ENCODE measurements at regions not wholly inside any gene's neighbourhood (a gene's known extent, or its start where the extent isn't known, plus 50 kb on each side); places are given as distances from the start of the nearest gene placed in this dataset.

DNA sequence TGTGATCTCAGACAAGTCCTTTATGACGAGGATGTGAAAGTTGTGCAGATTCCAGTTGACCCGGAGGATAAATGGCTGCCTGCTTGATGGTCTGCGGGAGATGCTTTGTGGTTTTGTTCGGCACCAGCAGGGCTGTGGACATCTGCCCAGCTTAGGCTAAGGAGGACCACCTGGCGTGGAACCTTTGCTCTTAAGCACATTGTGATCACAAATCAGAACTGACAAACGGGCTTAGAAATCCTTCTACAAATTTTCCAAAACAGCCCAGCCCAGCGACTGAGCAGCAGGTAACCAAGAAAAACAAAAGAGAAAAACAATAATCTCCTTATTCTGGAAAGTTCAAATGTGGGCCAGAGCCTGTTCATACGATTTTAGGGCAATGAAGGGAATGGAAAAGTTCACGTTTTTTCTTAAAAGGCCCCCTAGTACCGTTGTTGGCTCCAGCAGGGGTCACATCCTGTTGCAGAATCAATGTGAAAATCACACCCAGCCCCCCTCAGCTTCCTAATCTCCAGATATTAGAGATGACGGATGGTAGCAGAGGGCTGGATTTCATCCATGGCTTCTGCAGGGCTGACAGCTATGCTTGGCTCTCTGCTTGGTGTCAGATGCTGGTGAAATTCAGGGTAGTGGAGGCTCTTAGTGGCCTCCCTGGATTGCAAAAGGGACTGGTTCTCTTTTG lies 81.1 kb upstream of the RFLNA start:
- Histone ChIP-seq H2AFZ (ENCODE audit: low read length) (no peak overlapping the region), H3K27me3 (ENCODE audit: insufficient read depth, low read length) (peaks cover 6% of the 10 kb centered on the region; the same call in 1 of the 2 replicates), H3K36me3 (ENCODE audit: insufficient read depth, low read length) (no peaks in the 10 kb centered on the region), H3K9ac (ENCODE audit: low read length) (no peak overlapping the region), H3K4me2 (ENCODE audit: low read length) (no peak overlapping the region), H3K27ac (ENCODE audit: low read depth, low read length, poor library complexity, severe bottlenecking) (no peak overlapping the region), H3K79me2 (ENCODE audit: insufficient read depth, low read length) (no peaks in the 10 kb centered on the region), H3K4me1 (ENCODE audit: insufficient read depth, low read length, severe bottlenecking) (no peaks in the 10 kb centered on the region), H4K20me1 (ENCODE audit: insufficient read depth, low read length) (no peaks in the 10 kb centered on the region), H3K9me3 (ENCODE audit: low read length) (peaks cover 3% of the 10 kb centered on the region), H3K4me3 (ENCODE audit: low read depth, low read length, poor library complexity, severe bottlenecking) (no peak overlapping the region), H3K9me2 (ENCODE audit: low read depth, low read length) (no peaks in the 10 kb centered on the region), H3F3A (ENCODE audit: insufficient read depth, low read length) (no peaks in the 10 kb centered on the region)
- TF ChIP-seq, protein P1, sequence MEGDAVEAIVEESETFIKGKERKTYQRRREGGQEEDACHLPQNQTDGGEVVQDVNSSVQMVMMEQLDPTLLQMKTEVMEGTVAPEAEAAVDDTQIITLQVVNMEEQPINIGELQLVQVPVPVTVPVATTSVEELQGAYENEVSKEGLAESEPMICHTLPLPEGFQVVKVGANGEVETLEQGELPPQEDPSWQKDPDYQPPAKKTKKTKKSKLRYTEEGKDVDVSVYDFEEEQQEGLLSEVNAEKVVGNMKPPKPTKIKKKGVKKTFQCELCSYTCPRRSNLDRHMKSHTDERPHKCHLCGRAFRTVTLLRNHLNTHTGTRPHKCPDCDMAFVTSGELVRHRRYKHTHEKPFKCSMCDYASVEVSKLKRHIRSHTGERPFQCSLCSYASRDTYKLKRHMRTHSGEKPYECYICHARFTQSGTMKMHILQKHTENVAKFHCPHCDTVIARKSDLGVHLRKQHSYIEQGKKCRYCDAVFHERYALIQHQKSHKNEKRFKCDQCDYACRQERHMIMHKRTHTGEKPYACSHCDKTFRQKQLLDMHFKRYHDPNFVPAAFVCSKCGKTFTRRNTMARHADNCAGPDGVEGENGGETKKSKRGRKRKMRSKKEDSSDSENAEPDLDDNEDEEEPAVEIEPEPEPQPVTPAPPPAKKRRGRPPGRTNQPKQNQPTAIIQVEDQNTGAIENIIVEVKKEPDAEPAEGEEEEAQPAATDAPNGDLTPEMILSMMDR (IDR thresholded peaks at IDR 0.05; ENCODE audit: low read length): no peak
- TF ChIP-seq EZH2 (IDR thresholded peaks at IDR 0.05; ENCODE audit: borderline replicate concordance, low read length): no peak

DNA sequence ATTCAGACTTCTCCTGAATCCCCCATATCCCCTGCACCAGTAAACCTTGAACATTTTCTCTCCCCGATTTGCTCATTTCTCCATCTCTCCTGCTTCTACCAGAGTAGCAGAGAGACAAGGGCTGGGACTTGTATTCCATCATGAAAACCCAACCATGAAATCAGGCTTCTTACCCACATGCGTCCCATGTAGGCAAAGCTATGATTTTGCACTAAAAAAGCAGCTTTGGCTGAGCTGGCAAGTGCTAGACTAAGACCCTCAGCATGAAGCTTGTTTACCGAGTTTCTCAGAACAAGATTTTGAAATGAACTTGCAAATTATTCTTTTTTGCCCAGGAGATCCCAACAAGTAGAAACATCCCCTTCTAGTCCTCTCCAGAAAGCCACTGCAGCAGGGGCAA lies 80.3 kb upstream of the RFLNA start:
- H3F3A ChIP-seq (ENCODE audit: insufficient read depth, low read length): no peaks in the 10 kb centered on the region
- H2AFZ ChIP-seq (ENCODE audit: low read length): no peak overlapping the region
- H3K79me2 ChIP-seq (ENCODE audit: insufficient read depth, low read length): no peaks in the 10 kb centered on the region
- peaks cover 6% of the 10 kb centered on the region; the same call in 1 of the 2 replicates for H3K27me3 ChIP-seq (ENCODE audit: insufficient read depth, low read length)
- H3K9ac ChIP-seq (ENCODE audit: low read length): no peak overlapping the region
- no peaks in the 10 kb centered on the region for H3K36me3 ChIP-seq (ENCODE audit: insufficient read depth, low read length)
- peaks cover 3% of the 10 kb centered on the region for H3K9me3 ChIP-seq (ENCODE audit: low read length)
- TF ChIP-seq, protein P1 (IDR thresholded peaks at IDR 0.05; ENCODE audit: low read length): no peak
- no peak for TF ChIP-seq EZH2 (IDR thresholded peaks at IDR 0.05; ENCODE audit: borderline replicate concordance, low read length)
- H3K27ac ChIP-seq (ENCODE audit: low read depth, low read length, poor library complexity, severe bottlenecking): no peak overlapping the region
- no peaks in the 10 kb centered on the region for H4K20me1 ChIP-seq (ENCODE audit: insufficient read depth, low read length)
- H3K9me2 ChIP-seq (ENCODE audit: low read depth, low read length): no peaks in the 10 kb centered on the region
- no peak overlapping the region for H3K4me2 ChIP-seq (ENCODE audit: low read length)
- no peaks in the 10 kb centered on the region for H3K4me1 ChIP-seq (ENCODE audit: insufficient read depth, low read length, severe bottlenecking)
- H3K4me3 ChIP-seq (ENCODE audit: low read depth, low read length, poor library complexity, severe bottlenecking): no peak overlapping the region

DNA sequence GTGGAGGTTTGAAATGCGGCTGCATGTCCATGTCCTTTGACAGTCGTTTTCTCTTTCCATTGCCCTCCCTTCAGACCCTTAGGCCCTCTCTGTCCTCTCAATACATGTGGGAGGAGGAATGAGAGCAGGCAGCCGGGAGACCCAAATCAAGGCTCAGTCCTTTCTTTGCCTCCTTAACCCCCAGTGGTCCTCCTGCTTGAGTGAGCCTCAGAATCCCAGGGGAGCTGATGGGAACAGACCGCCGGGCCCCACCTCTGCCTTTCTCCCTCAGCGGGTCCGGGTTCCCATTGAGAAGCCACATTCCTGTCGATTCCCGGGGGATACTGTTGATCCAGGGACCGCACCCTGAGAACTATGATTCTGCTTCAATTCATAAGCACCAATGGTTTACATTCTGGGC lies 77.9 kb upstream of the RFLNA start:
- no peaks in the 10 kb centered on the region for H3K79me2 ChIP-seq (ENCODE audit: insufficient read depth, low read length)
- H2AFZ ChIP-seq (ENCODE audit: low read length): no peak overlapping the region
- H3K4me3 ChIP-seq (ENCODE audit: low read depth, low read length, poor library complexity, severe bottlenecking): no peak overlapping the region
- H3F3A ChIP-seq (ENCODE audit: insufficient read depth, low read length): no peaks in the 10 kb centered on the region
- no peak overlapping the region for H3K27ac ChIP-seq (ENCODE audit: low read depth, low read length, poor library complexity, severe bottlenecking)
- H3K9me2 ChIP-seq (ENCODE audit: low read depth, low read length): no peaks in the 10 kb centered on the region
- no peaks in the 10 kb centered on the region for H3K4me1 ChIP-seq (ENCODE audit: insufficient read depth, low read length, severe bottlenecking)
- H4K20me1 ChIP-seq (ENCODE audit: insufficient read depth, low read length): no peaks in the 10 kb centered on the region
- no peak overlapping the region for H3K9ac ChIP-seq (ENCODE audit: low read length)
- peaks cover 3% of the 10 kb centered on the region; the same call in 1 of the 2 replicates for H3K9me3 ChIP-seq (ENCODE audit: low read length)
- H3K4me2 ChIP-seq (ENCODE audit: low read length): no peak overlapping the region
- H3K36me3 ChIP-seq (ENCODE audit: insufficient read depth, low read length): no peaks in the 10 kb centered on the region
- TF ChIP-seq, protein P1 (IDR thresholded peaks at IDR 0.05; ENCODE audit: low read length): no peak
- TF ChIP-seq EZH2 (IDR thresholded peaks at IDR 0.05; ENCODE audit: borderline replicate concordance, low read length): no peak
- peaks cover 12% of the 10 kb centered on the region for H3K27me3 ChIP-seq (ENCODE audit: insufficient read depth, low read length)
